GM18858 (cell line): ENCODE measurements at regions not wholly inside any gene's neighbourhood (a gene's known extent, or its start where the extent isn't known, plus 50 kb on each side); places are given as distances from the start of the nearest gene placed in this dataset.
A peak's percentile ranks its signal among the peaks of the same experiment; 100 is the strongest.

Experiments
- ATAC-seq: cut with Tn5 transposase; IDR thresholded peaks from one replicate; pipeline ENCODE4 v1.9.1; 2021; ENCODE audit not compliant: unreplicated experiment

DNA sequence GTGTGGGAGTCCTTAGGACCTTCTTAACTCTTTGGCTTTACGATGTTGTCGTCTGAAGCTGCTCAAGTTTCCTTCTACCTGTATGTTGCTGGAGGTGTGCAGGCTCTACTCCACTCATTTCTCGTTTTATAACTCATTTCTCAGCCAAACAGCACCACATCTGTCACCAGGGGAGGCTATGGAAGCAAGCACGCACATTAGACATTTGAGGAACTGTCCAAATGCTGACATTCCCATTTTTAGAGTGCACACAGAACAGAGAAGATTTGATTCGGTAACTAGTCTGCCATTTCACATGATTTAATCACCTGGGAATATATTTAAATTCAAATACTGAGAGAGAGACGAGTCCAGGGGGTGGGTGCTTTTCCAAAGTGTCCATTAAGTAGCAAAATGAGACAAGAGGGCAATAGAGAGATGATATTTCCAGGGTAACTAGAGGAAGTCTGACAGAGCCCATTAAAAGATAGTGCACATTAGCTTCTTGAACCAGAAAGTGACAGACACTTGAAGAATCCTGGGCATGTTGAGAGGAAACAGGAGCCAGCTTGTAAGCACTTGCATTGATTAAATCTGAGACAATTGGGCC is 793.3 kb downstream of the TDRD15 start:
- no peak for ATAC-seq

GRCh38 chr2:21920721-21921120 is 797.0 kb downstream of the TDRD15 start:
- no peak for ATAC-seq

- peak; percentile 85 for ATAC-seq
Measured at GRCh38 chr2:21924640-21925285, 801.0 kb downstream of the TDRD15 start.

GRCh38 chr2:21928292-21928691 is 804.5 kb downstream of the TDRD15 start:
- ATAC-seq = no peak

DNA sequence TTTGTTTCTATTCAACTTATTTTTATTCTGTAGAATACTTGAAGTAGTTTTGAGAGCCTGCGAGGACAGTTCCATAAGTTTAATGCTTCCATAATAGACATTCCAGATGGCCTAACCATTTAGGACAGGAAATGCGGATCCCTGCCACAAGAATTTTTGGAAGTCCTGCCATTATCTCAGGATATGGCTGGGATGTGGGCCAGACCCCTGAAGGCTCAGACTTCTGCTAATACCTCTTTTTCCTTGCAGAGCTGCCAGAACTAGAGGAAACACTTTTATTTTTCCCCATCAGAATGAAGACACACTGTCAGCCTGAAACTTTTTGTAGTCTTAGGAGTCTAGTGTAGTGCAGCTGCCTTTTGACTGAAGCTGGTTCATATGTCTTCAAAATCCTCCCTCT is 806.5 kb downstream of the TDRD15 start:
- ATAC-seq = no peak

DNA sequence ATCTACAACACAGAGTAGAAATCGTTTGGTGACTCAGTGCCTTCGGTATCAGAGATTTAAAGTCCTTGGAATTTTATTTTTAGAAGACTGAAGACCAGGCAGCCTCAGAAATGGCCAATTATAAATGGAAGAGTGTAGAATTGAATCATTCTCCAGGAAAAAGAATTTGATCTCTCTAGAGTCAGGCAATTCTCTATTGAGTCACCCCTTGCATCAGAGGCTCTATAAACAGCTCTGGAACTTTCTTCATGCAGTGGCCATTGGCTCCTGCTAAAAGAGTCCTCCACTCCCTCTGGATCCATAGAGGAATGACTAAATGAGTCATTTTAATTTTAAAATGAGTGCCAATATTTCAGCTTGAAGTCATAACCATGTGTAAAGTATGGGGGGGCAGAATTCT is 816.2 kb downstream of the TDRD15 start:
- ATAC-seq = no peak

DNA sequence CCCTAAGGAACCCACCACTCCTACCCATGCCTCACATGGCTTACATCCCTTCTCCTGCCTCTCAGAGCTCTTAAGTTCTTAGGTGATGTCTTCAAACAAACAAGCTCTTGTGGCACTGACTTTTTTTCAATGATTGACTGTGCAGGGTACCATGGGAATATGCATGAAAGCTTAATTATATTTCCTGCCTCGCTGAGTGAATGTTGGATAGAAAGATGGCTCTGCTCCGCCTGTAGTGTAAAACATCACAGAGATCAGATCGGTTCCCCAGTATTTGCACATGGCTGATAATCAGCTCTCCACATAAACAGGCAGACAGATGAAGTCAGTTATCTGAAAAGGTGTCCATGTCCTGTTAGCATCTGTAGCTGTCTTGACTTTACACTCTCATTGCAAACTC is 820.8 kb downstream of the TDRD15 start:
- ATAC-seq = no peak

DNA sequence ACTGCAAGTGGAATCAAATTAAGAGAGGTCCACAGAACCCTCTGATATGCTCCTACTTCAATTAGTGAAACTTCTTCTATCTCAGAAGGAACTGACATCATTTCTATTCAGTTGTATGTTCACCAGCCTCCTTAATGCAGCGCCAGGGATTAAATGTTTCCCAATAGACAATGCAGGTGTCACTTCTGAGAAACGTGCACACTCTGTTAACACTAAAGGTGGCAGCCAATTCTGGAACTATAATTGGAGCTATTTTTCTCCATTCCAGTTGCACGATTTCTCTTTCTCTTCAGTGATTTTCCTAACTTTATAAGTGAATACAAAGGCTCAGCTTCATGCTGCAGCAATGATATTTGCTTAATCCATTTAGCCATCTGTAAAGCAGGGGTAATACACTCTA is 821.9 kb downstream of the TDRD15 start:
- ATAC-seq = no peak

GRCh38 chr2:21947046-21947445 is 823.3 kb downstream of the TDRD15 start:
- ATAC-seq = no peak

GRCh38 chr2:21966139-21966538 is 842.4 kb downstream of the TDRD15 start:
- ATAC-seq = no peak

- no peak for ATAC-seq
Measured at GRCh38 chr2:21970971-21971370, 847.2 kb downstream of the TDRD15 start.

DNA sequence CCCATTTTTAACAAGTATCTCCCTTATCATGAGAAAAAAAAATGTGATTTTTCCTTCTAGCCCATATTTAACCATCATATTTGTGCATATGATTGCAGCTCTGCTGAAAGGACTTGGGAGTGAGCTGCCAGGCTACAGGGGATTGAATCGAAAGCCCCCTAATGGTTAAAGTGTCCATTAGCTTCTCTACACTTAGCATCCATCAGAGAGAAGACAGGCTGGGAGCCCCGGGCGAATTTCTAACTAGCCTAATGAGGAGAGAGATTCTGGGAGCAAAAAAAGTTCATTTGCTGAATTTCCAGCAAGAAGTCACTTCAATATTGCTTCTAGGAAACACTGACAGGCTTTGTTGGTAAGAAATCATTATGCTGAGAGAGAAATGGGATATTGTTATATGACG is 848.8 kb downstream of the TDRD15 start:
- ATAC-seq = no peak

- ATAC-seq = no peak
Measured at GRCh38 chr2:21981127-21981526, 857.4 kb downstream of the TDRD15 start.

- ATAC-seq = no peak
Measured at GRCh38 chr2:21993002-21993401, 869.2 kb downstream of the TDRD15 start.

GRCh38 chr2:21996339-21996738 is 872.6 kb downstream of the TDRD15 start:
- ATAC-seq = no peak

DNA sequence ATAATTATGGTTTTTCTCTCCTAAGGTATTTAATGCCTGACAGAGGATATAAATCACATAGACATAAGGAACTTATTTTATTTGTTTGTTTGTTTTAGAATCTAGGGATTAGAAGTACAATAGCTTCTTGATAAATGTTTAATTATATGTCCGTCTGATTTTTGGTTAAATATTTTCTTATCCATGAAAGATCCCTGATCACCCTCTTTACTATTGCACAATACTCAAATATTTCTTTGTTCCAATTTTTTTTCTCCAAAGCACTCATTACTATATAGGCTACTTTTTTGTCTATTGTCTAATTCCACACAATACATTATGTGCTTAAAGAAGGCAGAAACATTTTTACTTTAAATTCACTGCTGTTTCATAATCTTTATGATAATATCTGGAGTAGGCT is 875.8 kb downstream of the TDRD15 start:
- no peak for ATAC-seq

- no peak for ATAC-seq
Measured at GRCh38 chr2:22002066-22002465, 878.3 kb downstream of the TDRD15 start.

- no peak for ATAC-seq
Measured at GRCh38 chr2:22003270-22003669, 879.5 kb downstream of the TDRD15 start.

- ATAC-seq = no peak
Measured at GRCh38 chr2:22011048-22011447, 887.3 kb downstream of the TDRD15 start.

GRCh38 chr2:22020091-22020742 is 896.4 kb downstream of the TDRD15 start:
- no peak for ATAC-seq

DNA sequence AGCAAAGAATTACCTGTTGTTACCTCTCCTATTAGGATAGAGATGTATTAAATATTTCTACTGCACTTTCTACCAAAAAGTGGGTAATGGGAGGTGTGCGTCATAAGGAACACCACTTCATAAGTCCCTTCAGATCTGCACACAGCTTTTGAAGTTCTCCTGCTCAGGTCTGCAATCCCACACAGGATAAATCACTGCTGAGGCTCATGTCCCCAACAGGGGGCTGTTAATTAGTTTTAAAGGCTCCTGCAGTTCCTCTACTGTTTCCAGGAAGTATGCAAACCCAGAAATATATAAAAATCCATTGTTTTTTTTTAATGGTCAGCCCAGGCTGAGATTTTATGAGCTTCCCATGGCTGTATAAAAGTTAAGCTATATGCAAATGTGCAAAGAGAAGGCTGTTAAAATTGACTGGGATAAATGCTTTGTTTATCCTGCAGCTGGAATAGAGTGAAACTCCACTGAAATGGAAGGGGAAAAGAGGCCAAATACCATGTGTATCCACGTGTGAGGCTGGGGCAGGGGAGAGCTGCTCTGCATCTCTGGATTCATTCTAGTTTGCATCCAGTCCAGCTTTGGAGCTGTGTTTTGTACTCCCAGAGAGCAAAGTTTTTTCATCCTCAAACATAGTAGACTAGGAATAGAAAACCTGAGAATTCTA is 903.7 kb downstream of the TDRD15 start:
- ATAC-seq = no peak

DNA sequence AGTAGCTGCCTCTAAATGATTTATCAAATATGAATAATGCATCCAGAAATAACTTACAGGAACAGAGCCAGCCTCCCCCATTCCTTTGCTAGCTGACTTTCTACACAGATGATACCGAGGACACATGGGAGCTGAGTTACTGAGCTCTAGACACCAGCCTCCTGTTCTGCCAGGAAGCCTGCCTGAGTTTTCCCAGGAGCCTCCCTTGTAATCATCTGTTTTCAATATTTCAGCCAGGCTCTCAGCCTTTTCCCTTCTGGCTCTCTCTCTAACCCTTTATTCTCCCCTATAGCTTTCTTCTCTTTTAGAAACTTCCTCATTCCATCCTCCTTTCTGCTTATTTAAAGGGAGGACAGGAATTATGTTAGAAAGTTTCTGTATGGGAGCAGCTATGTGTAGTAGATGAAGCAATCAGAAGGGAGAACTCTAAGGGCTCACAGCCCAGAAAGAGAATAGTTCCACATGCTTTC is 911.6 kb downstream of the TDRD15 start:
- ATAC-seq = no peak
